GM19438 (cell line): ENCODE measurements at regions not wholly inside any gene's neighbourhood (a gene's known extent, or its start where the extent isn't known, plus 50 kb on each side); places are given as distances from the start of the nearest gene placed in this dataset.

ENCODE experiments used
- ATAC-seq: cut with Tn5 transposase; IDR thresholded peaks from one replicate; pipeline ENCODE4 v1.9.1; 2021; ENCODE audit warnings: low read depth; ENCODE audit not compliant: unreplicated experiment

- ATAC-seq: no peak
Measured at GRCh38 chr4:127558489-127559407, 74.0 kb upstream of the INTU start.

DNA sequence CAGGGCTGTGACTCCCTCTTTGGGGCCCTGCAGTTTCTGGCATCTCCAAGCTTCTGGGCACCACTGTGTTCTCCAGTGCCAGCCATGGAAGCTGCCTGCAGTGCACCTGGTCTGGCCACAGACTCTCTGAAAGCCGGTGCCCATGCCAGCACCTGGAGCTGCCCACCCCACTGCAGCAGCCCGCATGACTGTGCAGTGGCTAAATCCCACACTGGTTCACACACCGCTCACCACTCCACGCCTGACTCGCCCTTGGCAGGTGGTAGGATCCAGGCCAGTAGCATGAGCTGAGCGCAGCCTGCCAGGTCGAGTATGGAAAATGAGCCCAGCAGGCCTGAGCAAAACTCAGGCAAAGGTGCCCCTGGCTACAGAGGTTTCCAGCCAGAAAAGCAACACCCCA lies 72.8 kb upstream of the INTU start:
- no peak for ATAC-seq

GRCh38 chr4:127560755-127561154 lies 72.0 kb upstream of the INTU start:
- ATAC-seq: no peak

GRCh38 chr4:127574643-127575042 lies 58.1 kb upstream of the INTU start:
- no peak for ATAC-seq

GRCh38 chr4:127575888-127576287 lies 56.9 kb upstream of the INTU start:
- no peak for ATAC-seq

DNA sequence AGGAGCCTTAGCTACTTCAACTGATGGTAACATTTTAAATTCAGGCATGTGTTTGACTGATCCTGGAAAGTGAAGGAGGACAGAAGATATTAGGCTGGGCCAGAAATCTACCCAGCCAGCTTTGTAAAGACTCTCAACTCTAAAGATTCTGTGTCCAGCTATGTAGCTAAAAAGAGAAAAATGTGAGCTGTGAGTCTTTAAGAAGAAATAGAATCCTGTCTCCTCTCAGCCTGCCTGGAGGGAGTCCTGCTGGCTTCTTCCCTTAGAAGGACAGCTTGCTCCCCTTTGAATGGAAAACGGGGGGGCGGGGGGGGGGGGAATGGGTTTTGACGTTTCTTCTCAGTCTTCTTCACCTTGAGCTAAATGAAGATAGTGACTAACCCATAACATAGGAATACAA lies 54.3 kb upstream of the INTU start:
- no peak for ATAC-seq

DNA sequence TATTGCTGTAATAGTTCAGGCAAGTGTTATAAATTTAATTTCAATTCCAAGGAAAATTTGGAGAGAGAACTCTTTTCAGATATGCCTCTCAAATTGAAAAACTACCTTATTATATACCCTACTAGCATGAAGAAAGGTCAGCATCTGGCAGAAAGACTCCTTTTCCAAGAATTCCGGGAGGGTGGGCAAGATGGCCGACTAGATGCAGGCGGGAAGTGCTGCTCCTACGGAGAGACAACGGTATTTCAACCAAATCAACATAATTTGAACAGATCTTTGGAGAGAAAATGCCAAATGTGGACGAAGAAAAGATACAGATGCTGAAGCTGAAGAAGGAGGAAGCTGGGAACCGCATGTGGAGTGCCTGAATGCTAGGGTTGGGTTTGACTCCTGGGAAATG lies 53.8 kb upstream of the INTU start:
- ATAC-seq: no peak

DNA sequence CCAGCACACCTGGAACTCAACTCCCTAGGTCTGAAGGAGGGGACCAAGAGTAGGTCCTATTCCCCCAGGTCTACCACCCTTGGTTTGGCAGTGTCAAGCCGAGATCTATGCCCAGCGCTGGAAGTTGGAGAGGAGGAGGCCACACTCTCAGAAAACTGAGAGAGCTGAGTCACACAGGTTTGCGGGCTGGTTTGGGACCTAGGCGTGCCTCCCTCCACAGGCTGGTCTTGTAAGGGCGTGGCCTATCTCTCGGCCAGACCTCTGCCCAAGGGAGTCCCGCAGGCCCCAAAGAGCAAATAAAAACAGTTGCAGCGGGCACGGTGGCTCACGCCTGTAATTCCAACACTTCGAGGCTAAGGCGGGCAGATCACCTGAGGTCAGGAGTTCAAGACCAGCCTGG lies 52.9 kb upstream of the INTU start:
- no peak for ATAC-seq

GRCh38 chr4:127580300-127580699 lies 52.5 kb upstream of the INTU start:
- ATAC-seq: no peak

DNA sequence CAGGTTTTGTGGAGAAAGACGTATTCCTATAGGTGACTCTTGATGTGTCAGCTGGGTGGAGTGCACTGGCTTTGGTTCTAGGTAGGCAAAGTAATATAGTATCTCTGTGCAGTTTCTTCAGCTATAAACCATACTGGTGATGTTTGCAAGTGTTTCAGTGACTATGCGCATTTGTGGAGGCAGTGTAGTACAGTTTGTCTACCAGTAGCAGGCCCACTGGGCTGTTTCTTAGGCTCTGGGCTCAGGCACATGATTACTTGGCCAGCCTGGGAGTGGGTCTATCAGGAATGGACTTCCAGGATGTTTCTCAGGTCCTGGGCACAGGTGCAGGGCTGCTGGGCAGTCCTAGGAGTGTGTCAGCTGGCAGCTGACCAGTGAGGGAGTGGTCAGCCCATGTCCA lies 51.9 kb upstream of the INTU start:
- no peak for ATAC-seq
